HL-60 (cell line): ENCODE measurements at regions not wholly inside any gene's neighbourhood (a gene's known extent, or its start where the extent isn't known, plus 50 kb on each side); places are given as distances from the start of the nearest gene placed in this dataset.

Experiments used
- DNase-seq, 2 experiments: peaks; one replicate each; pipeline ENCODE4 v3.0.0-alpha.2; 2010 to 2020; ENCODE audit warnings: low read depth in 1 of 2, low spot score in 1 of 2
- H3K27ac ChIP-seq: fragments of 250-450 bp; sonication (Bioruptor Pico); replicated peaks from 2 replicates; pipeline ENCODE4 v1.5.1; 2020; ENCODE audit warnings: mild to moderate bottlenecking, moderate library complexity
- H3K27me3 ChIP-seq: fragments of 250-450 bp; sonication (Bioruptor Pico); 2 replicates; pipeline ENCODE4 v1.5.1; 2021; ENCODE audit warnings: mild to moderate bottlenecking, moderate library complexity; ENCODE audit not compliant: insufficient read depth, poor library complexity, severe bottlenecking
- H3K4me3 ChIP-seq: replicated peaks from 2 replicates; pipeline ENCODE4 v1.5.1; 2011; ENCODE audit warnings: mild to moderate bottlenecking, control low read depth, low read length; ENCODE audit not compliant: insufficient read depth
- CTCF ChIP-seq: IDR thresholded peaks from one replicate; pipeline ENCODE4 v1.5.1; 2011; ENCODE audit warnings: low read length, control low read depth, inconsistent platforms; ENCODE audit not compliant: insufficient read depth
- GABPA ChIP-seq: IDR thresholded peaks from 2 replicates; pipeline ENCODE4 v1.6.1; 2012; ENCODE audit warnings: low read depth
- POLR2AphosphoS5 ChIP-seq: IDR thresholded peaks from 2 replicates; pipeline ENCODE4 v1.6.1; 2012; ENCODE audit warnings: low read depth
- REST ChIP-seq: IDR thresholded peaks from 2 replicates; pipeline ENCODE4 v1.6.1; 2012; ENCODE audit warnings: low read depth; ENCODE audit not compliant: insufficient replicate concordance
- SPI1 ChIP-seq: IDR thresholded peaks from 2 replicates; pipeline ENCODE4 v1.6.1; 2012; ENCODE audit warnings: low read depth, mild to moderate bottlenecking, borderline replicate concordance

- TF ChIP-seq POLR2AphosphoS5 (no peak), CTCF (no peak), SPI1 (no peak), REST (no peak), GABPA (no peak)
- no peaks in the 10 kb centered on the region for H3K27me3 ChIP-seq
- H3K4me3 ChIP-seq = no peak overlapping the region
- no peak for DNase-seq
- H3K27ac ChIP-seq = no peak overlapping the region
These were observed 530.6 kb upstream of the MGMT start for GRCh38 chr10:128936392-128936791.

GRCh38 chr10:128938558-128938957 lies 528.5 kb upstream of the MGMT start:
- no peak for DNase-seq
- Histone ChIP-seq H3K27ac (no peak overlapping the region), H3K27me3 (no peaks in the 10 kb centered on the region), H3K4me3 (no peak overlapping the region)
- no peak for TF ChIP-seq REST
- no peak for TF ChIP-seq SPI1
- no peak for TF ChIP-seq POLR2AphosphoS5
- TF ChIP-seq GABPA = no peak
- no peak for TF ChIP-seq CTCF

- Histone ChIP-seq H3K27me3 (no peaks in the 10 kb centered on the region), H3K27ac (no peak overlapping the region), H3K4me3 (no peak overlapping the region)
- no peak for DNase-seq
- TF ChIP-seq SPI1 (no peak), REST (no peak), POLR2AphosphoS5 (no peak), GABPA (no peak), CTCF (no peak)
These were observed 527.0 kb upstream of the MGMT start for GRCh38 chr10:128940081-128940480.
